NT2/D1 (cell line): ENCODE measurements at regions not wholly inside any gene's neighbourhood (a gene's known extent, or its start where the extent isn't known, plus 50 kb on each side); places are given as distances from the start of the nearest gene placed in this dataset.

ENCODE experiments used
- SUZ12 ChIP-seq: IDR thresholded peaks from 2 replicates; pipeline ENCODE4 v1.6.1; 2011; ENCODE audit not compliant: insufficient read length, insufficient read depth; ENCODE audit errors: extremely low read depth
- YY1 ChIP-seq: IDR thresholded peaks from 2 replicates; pipeline ENCODE4 v1.6.1; 2011; ENCODE audit not compliant: insufficient read length, insufficient read depth

DNA sequence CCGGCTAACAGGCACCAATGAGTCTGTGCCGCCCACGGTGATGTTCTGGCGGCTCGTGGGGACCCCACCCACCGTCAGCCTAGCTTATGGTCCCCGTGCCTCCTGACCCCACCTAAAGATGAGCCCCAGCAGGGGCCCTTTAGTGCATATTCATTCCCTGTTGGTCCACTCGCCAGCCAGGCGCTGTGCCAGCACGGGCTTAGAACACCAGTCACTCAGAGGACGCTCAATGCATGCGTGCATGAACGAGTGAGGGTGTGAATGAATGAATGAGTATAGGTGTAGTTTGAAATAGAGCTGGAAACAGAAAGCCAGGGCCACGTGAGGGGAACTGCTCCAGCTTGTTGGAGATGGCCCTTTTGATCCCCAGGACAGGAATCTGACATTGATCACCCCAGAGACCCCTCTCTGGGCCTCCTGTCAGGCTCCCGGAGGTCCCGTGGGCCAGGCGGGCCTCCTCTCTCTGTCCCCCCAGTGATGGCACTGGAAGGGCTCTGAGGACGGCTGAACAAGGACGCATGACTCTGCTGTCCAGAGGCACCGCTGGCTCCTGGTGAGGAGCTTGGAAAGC, 193.9 kb upstream of the C14orf180 start:
- TF ChIP-seq YY1 (no peak), SUZ12 (no peak)
